ENCODE measurements at regions not wholly inside any gene's neighbourhood (a gene's known extent, or its start where the extent isn't known, plus 50 kb on each side); places are given as distances from the start of the nearest gene placed in this dataset.

DNA sequence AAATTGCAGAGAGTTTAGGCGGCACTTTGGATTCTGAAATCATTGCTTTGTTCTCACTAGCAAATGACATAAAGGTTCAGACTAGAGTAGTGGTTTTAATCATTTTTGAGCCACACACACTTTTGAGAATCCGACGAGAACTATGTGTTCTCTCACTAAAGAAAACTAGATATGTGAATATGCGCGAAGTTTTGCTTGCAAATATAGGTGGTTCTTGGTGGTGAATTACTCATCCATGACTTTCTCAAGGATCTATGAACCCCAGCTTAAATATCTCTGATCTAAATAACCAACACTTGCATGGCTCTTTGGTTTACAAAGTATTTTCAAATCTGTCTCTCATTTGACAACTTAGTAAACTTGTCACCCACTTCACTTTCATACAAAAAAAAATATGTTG, 54.8 kb downstream of the NOG start:
- TF ChIP-seq, protein P1, sequence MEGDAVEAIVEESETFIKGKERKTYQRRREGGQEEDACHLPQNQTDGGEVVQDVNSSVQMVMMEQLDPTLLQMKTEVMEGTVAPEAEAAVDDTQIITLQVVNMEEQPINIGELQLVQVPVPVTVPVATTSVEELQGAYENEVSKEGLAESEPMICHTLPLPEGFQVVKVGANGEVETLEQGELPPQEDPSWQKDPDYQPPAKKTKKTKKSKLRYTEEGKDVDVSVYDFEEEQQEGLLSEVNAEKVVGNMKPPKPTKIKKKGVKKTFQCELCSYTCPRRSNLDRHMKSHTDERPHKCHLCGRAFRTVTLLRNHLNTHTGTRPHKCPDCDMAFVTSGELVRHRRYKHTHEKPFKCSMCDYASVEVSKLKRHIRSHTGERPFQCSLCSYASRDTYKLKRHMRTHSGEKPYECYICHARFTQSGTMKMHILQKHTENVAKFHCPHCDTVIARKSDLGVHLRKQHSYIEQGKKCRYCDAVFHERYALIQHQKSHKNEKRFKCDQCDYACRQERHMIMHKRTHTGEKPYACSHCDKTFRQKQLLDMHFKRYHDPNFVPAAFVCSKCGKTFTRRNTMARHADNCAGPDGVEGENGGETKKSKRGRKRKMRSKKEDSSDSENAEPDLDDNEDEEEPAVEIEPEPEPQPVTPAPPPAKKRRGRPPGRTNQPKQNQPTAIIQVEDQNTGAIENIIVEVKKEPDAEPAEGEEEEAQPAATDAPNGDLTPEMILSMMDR (IDR thresholded peaks at IDR 0.05; ENCODE audit: low read depth, low read length): no peak
- H3K4me3 ChIP-seq (ENCODE audit: low read depth, low read length): no peak overlapping the region

DNA sequence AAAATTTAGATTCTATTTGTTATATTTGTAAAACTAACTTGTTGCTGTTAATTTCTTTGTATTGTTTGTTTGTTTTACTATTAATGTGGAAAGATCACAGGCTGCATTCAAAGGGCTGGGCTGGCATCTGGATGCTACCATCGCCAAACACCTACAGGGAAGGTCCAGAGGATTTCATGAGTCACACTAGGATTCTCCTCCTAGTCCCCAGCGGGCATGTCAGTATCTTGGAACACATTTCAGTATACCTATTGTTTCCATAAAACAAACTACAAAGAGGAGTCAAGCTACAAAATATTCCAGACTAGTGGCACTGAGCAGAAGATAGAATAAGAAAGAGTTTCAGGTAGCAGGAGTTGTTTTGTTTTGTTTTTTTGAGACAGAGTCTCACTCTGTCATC, 55.3 kb downstream of the NOG start:
- no peak overlapping the region for H3K4me3 ChIP-seq (ENCODE audit: low read depth, low read length)
- TF ChIP-seq, protein P1 (IDR thresholded peaks at IDR 0.05; ENCODE audit: low read depth, low read length): no peak

DNA sequence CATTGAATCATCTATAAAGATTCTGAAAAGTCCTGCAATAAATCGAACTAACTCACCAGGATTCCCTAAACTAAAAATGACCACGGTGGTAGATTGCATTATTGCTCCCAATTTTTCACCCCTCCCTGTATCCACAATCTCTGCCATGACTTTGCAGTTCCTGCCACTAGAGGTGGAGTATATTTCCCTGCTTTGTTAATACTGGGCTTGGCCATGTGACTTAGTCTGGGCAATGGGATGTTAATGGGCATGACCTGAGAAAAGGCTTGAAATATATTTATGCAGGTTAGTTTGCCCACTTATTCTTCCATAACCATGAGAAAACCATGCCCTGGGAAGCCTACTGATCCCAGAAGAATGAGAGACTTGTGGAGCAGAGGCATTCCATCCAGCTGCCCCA, 59.1 kb downstream of the NOG start:
- TF ChIP-seq, protein P1 (IDR thresholded peaks at IDR 0.05; ENCODE audit: low read depth, low read length): no peak
- H3K4me3 ChIP-seq (ENCODE audit: low read depth, low read length): no peak overlapping the region

DNA sequence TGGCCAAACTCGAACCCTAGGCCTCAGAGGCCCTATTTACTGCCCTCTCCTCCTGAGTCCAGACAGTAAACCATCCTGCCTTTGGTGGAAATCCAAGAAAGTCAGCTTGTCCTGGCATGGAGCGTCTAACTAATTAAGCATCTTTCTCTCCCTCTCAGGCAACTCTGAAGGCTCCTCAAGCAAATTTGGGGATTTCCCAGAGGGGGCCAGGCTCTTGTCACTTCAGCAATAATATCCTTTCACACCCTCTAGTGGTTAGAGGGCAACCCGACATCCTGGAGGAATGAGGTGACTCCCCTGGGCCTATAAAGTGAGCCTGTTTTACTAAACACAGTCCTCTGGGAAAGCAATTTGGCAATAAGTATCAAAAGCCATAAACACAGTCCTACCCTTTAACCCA, 60.4 kb downstream of the NOG start:
- H3K4me3 ChIP-seq (ENCODE audit: low read depth, low read length): no peak overlapping the region
- TF ChIP-seq, protein P1 (IDR thresholded peaks at IDR 0.05; ENCODE audit: low read depth, low read length): peak; percentile 70

DNA sequence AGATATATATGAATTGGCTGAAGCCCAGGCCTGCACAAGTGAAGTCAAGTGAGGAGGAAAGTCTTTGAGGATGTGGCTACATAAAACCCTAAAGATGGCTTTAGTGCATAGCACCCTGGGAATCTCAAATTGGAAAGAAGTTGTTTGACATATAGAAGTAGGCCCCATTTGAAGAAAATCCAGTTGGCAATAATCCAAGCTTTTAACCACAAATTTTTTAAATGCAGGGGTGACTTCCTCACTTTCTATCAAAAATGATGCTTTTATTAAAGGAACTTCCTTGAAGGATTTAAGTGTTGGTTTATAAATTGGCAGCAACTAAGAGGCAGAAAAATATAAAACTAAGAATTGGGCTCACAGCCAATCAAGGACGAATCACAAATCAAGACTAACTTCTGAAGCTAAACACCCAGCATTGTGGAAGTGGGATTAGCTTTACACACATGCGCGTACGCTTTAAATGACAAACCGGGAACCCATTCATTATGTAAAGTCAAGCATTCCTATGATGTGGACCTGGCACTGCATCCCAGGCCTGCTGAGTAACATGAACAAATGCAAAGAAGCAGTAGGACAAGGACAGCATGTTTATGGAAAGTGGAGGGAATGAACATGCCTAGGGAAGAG, 63.3 kb downstream of the NOG start:
- no peak overlapping the region for H3K4me3 ChIP-seq (ENCODE audit: low read depth, low read length)

DNA sequence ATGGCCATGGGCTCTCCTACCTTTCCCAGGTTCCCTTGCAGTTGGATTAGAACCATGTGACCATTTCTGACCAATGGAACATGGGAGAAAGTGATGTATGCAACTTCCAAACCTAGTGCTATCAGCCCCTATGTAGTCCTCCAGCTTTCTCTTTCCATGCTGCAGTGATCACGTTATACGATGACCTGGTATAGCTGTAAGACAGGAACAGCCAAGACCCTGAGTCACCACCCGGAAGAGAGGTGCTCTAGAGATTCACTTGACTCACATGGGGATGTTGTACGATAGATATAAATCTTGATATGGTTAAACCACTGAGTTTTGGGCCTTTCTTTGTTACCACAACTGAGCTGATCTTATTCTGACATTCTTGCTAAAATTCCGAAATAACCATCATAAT, 65.1 kb downstream of the NOG start:
- TF ChIP-seq, protein P1 (IDR thresholded peaks at IDR 0.05; ENCODE audit: low read depth, low read length): no peak
- H3K4me3 ChIP-seq (ENCODE audit: low read depth, low read length): no peak overlapping the region

More for the DNA sequence above, 63.3 kb downstream of the NOG start:
- TF ChIP-seq, protein P1 (IDR thresholded peaks at IDR 0.05; ENCODE audit: low read depth, low read length): no peak

DNA sequence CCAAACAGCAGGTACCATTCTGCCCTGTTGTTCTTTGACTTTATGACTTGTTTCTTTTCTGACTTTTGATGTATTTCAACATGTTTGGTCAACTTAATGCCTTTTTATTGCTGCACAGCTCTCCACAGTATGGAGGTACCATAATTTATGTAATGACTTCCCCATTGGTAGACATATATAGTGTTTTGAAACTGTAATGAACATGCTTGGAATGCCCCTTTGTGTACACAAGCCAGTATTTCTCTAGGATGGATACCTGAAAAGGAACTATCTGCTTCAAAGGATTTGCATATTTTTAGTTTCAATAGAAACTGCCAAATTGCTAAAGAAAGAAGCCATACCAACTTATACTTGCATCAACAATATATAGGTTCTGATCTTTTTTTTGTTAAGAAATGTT, 66.1 kb downstream of the NOG start:
- H3K4me3 ChIP-seq (ENCODE audit: low read depth, low read length): no peak overlapping the region
- TF ChIP-seq, protein P1 (IDR thresholded peaks at IDR 0.05; ENCODE audit: low read depth, low read length): no peak
